Right atrium auricular region (tissue), 2 donors: ENCODE measurements at regions not wholly inside any gene's neighbourhood (a gene's known extent, or its start where the extent isn't known, plus 50 kb on each side); places are given as distances from the start of the nearest gene placed in this dataset.

ENCODE experiments used
- DNase-seq: peaks from one replicate; pipeline ENCODE4 v3.0.0-alpha.2; 2019; ENCODE audit warnings: low spot score
- H3K27ac ChIP-seq, 2 donors: fragments of 200-600 bp; sonication (generic); 1 replicate in 1 of 2; 2 replicates in 1 of 2; pipeline ENCODE4 v1.5.1; 2016 to 2019
- H3K27me3 ChIP-seq, 2 donors: fragments of 200-600 bp; sonication (generic); one replicate each; pipeline versions ENCODE4 v1.5.1 to v1.6.0; 2017 to 2019
- H3K36me3 ChIP-seq: fragments of 200-600 bp; sonication (generic); one replicate; pipeline ENCODE4 v1.5.1; 2016
- H3K4me1 ChIP-seq, 2 donors: fragments of 200-600 bp; sonication (generic); one replicate each; pipeline versions ENCODE4 v1.5.1 to v1.6.0; 2017 to 2019
- H3K4me3 ChIP-seq, 2 donors: fragments of 200-600 bp; sonication (generic); 1 replicate in 1 of 2; 2 replicates in 1 of 2; pipeline ENCODE4 v1.5.1; 2017 to 2019; ENCODE audit warnings: mild to moderate bottlenecking in 1 of 2, moderate library complexity in 1 of 2
- H3K9me3 ChIP-seq, 2 donors: fragments of 200-600 bp; sonication (generic); one replicate each; pipeline ENCODE4 v1.5.1; 2019
- TF ChIP-seq, protein P1 (sequence below), 2 donors: fragments of 200-600 bp; sonication (generic); IDR thresholded peaks; one replicate each; pipeline ENCODE4 v1.5.1; 2019; ENCODE audit warnings: antibody characterized with exemption in 2 of 2

DNA sequence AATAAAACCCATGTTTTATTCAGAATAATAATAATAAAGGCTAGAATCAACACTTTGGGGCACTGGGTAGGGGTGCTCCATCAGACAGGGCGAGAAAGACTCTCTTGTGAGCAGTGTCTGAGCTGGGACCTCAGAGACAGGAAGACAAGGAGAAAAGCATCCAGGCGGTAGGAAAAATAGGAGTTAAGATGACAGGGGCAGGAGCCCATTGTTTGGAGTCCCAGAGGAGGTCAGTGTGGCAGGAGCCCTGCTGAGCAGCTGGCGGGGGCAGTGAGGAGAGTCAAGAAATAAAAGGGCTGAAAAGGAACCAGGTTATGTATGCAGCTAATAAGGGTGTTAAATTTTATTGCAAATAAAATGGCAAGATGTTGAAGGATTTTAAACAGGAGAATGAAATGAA, 457.4 kb downstream of the FBXO15 start:
- DNase-seq: no peak
- TF ChIP-seq, protein P1, sequence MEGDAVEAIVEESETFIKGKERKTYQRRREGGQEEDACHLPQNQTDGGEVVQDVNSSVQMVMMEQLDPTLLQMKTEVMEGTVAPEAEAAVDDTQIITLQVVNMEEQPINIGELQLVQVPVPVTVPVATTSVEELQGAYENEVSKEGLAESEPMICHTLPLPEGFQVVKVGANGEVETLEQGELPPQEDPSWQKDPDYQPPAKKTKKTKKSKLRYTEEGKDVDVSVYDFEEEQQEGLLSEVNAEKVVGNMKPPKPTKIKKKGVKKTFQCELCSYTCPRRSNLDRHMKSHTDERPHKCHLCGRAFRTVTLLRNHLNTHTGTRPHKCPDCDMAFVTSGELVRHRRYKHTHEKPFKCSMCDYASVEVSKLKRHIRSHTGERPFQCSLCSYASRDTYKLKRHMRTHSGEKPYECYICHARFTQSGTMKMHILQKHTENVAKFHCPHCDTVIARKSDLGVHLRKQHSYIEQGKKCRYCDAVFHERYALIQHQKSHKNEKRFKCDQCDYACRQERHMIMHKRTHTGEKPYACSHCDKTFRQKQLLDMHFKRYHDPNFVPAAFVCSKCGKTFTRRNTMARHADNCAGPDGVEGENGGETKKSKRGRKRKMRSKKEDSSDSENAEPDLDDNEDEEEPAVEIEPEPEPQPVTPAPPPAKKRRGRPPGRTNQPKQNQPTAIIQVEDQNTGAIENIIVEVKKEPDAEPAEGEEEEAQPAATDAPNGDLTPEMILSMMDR (IDR thresholded peaks at IDR 0.05): no peak
- peaks cover 0 to 4% of the 10 kb centered on the region in 2 donors for H3K4me1 ChIP-seq
- H3K27ac ChIP-seq: peak overlapping the region in 1 of 2 donors; percentile 16
- no peaks in the 10 kb centered on the region for H3K27me3 ChIP-seq
- H3K36me3 ChIP-seq: no peaks in the 10 kb centered on the region
- no peaks in the 10 kb centered on the region for H3K9me3 ChIP-seq
- no peak overlapping the region for H3K4me3 ChIP-seq

DNA sequence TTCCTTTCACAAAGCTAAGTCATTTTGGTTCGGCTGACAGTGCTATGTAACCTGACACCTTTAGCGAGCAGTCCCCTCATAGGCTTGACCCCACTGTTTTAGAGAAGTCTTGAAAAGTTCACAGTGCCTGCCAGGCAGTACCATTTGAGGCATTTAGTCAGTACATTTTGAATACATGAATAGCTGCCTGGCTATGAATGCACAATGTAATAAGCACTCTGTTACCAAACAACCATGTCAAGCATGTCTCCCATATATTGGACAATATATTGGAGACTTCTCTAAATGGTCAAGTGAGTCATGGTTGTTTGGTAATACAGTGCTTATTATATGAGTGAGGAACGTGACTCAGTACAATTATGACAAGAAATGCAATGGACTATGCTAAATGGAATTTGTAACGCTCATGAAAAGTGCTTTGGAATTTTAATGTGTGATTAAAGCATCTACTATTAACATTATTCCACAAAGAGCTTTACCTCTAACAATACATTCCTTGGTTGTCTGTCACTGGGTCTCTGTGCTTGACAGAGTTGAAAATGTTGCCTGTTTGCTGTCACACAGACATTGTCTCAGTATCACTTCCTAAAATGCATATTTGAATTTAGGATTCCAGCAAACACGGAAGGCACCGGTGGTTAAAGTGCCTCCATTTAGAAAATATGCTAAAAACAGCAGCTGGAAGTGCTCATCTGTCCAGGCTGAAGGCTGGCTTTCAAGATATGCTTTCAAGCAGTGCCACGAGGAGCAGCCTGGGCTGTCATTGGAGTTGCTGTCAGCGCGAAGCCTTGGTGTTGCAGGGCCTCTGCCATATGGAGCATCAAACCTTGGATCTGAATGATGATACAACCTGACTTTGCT, 458.6 kb downstream of the FBXO15 start:
- TF ChIP-seq, protein P1 (IDR thresholded peaks at IDR 0.05): no peak
- Histone ChIP-seq H3K4me1 (peaks cover 0 to 4% of the 10 kb centered on the region in 2 donors), H3K4me3 (no peak overlapping the region), H3K27me3 (no peaks in the 10 kb centered on the region), H3K36me3 (no peaks in the 10 kb centered on the region), H3K9me3 (no peaks in the 10 kb centered on the region), H3K27ac (no peak overlapping the region)
- DNase-seq: no peak

DNA sequence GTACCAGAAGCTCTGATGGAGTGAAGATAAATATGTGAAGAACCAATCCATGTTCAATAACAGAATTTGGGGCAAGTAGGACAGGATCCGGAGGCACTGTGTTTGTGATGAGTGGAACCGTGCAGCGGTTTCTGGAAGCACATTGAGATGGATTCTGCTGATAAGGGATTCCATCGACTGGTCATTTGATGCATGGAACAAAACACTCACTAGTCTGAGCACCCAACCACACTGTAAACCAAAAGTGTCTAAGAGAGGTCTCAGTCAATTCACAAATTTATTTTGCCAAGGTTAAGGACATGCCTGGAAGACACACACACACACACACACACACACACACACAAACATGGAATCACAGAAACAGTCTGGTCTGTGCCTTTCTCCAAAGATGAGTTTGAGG, 459.5 kb downstream of the FBXO15 start:
- no peak overlapping the region for H3K4me3 ChIP-seq
- no peak overlapping the region for H3K27ac ChIP-seq
- DNase-seq: no peak
- TF ChIP-seq, protein P1 (IDR thresholded peaks at IDR 0.05): no peak
- no peaks in the 10 kb centered on the region for H3K9me3 ChIP-seq
- H3K27me3 ChIP-seq: no peaks in the 10 kb centered on the region
- H3K36me3 ChIP-seq: no peaks in the 10 kb centered on the region
- peaks cover 0 to 4% of the 10 kb centered on the region in 2 donors for H3K4me1 ChIP-seq

DNA sequence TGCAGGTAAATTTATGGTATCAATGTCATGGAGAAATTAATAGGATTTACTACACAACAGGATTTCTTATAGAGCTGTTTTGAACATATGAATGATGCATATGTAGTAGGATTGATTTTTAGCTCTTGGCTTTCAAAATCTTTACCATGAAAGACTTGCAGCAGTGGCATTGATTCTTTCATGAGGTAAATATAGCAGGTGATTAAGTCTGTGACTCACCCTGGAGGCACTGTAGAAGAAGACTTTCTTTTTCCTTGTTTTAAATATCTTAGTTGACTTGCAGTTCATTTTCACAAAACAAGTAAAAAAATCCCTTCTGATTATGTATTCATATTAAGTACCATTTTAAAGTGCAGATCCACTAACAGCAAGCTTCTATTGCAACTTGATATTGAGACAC, 463.0 kb downstream of the FBXO15 start:
- no peak overlapping the region for H3K27ac ChIP-seq
- H3K4me1 ChIP-seq: no peaks in the 10 kb centered on the region
- no peaks in the 10 kb centered on the region for H3K9me3 ChIP-seq
- H3K36me3 ChIP-seq: no peaks in the 10 kb centered on the region
- DNase-seq: no peak
- TF ChIP-seq, protein P1 (IDR thresholded peaks at IDR 0.05): no peak
- no peaks in the 10 kb centered on the region for H3K27me3 ChIP-seq
- no peak overlapping the region for H3K4me3 ChIP-seq

DNA sequence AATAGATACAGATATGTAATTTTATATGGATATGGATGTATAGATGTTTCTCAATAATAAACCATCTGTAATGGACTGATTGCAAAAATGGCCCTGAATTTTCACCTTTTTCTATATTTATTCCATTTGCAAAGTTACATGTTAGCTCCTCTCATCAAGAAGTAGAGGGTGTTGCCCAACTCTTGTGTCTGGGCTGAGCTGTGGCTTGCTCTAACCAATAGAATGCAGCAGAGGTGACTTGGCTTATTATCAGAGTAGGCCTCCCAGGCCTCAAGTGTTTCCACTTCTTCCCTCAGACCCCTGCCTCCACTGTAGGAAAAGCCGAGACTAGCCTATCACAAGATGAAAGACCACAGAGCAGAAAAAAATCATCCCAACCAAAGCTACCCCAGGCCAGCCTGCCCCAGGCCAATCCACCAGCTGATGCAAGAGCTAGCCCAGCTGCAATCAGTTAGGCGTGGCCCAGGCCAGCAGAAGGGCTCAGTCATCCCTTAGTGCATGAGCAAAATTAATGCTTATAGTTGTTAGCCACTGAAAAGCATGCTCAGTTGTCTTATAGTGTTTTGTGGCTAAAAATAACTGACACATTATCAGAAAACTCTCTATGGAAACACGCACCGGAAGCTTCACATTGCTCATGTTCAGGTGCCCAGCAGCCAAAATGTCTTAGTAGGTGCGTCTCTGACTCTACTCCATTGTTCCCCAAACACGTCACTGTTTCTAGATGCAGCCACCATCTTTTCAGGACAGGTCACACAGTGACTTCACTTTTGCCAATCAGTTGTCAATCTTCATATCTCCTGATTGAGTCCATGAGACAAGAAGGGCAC, 464.0 kb downstream of the FBXO15 start:
- Histone ChIP-seq H3K4me3 (no peak overlapping the region), H3K27me3 (no peaks in the 10 kb centered on the region), H3K4me1 (no peaks in the 10 kb centered on the region), H3K27ac (no peak overlapping the region), H3K36me3 (no peaks in the 10 kb centered on the region), H3K9me3 (no peaks in the 10 kb centered on the region)
- TF ChIP-seq, protein P1 (IDR thresholded peaks at IDR 0.05): no peak
- DNase-seq: no peak
